BLaER1 (cell line): ENCODE measurements at regions not wholly inside any gene's neighbourhood (a gene's known extent, or its start where the extent isn't known, plus 50 kb on each side); places are given as distances from the start of the nearest gene placed in this dataset.

Source experiments
- H3K27ac ChIP-seq: shearing (Covaris generic); formaldehyde crosslinking; 2 replicates; pipeline ENCODE4 v1.8.1; 2022
- H3K27me3 ChIP-seq: shearing (Covaris generic); formaldehyde crosslinking; 2 replicates; pipeline ENCODE4 v1.8.1; 2022
- H3K36me3 ChIP-seq: shearing (Covaris generic); formaldehyde crosslinking; 2 replicates; pipeline ENCODE4 v1.8.1; 2022
- H3K4me1 ChIP-seq: shearing (Covaris generic); formaldehyde crosslinking; 2 replicates; pipeline ENCODE4 v1.8.1; 2022
- H3K4me2 ChIP-seq: shearing (Covaris generic); formaldehyde crosslinking; 2 replicates; pipeline ENCODE4 v1.8.1; 2022
- H3K4me3 ChIP-seq: shearing (Covaris generic); formaldehyde crosslinking; 2 replicates; pipeline ENCODE4 v1.8.1; 2022
- H3K9ac ChIP-seq: shearing (Covaris generic); formaldehyde crosslinking; 2 replicates; pipeline ENCODE4 v1.8.1; 2022
- H3K9me3 ChIP-seq: shearing (Covaris generic); formaldehyde crosslinking; 2 replicates; pipeline ENCODE4 v1.8.1; 2022
- H4K20me1 ChIP-seq: shearing (Covaris generic); formaldehyde crosslinking; 2 replicates; pipeline ENCODE4 v1.8.1; 2022
- Cebpa-rat ChIP-seq: shearing (Covaris generic); IDR thresholded peaks from 2 replicates; pipeline ENCODE4 v1.8.1; 2022

- Histone ChIP-seq H4K20me1 (no peaks in the 10 kb centered on the region), H3K9me3 (peaks cover 36% of the 10 kb centered on the region), H3K36me3 (no peaks in the 10 kb centered on the region), H3K27me3 (no peaks in the 10 kb centered on the region), H3K27ac (no peak overlapping the region), H3K4me1 (peaks cover 12% of the 10 kb centered on the region), H3K9ac (no peak overlapping the region), H3K4me3 (no peak overlapping the region), H3K4me2 (no peak overlapping the region)
- no peak for TF ChIP-seq Cebpa-rat
Observed at GRCh38 chr21:41624674-41625310, 116.8 kb upstream of the TMPRSS2 start.

GRCh38 chr21:41623945-41624344 lies 116.0 kb upstream of the TMPRSS2 start:
- H3K4me2 ChIP-seq = no peak overlapping the region
- peaks cover 28% of the 10 kb centered on the region for H3K9me3 ChIP-seq
- no peak for TF ChIP-seq Cebpa-rat
- no peaks in the 10 kb centered on the region for H3K27me3 ChIP-seq
- H3K4me3 ChIP-seq = no peak overlapping the region
- no peak overlapping the region for H3K9ac ChIP-seq
- no peaks in the 10 kb centered on the region for H3K36me3 ChIP-seq
- H4K20me1 ChIP-seq = no peaks in the 10 kb centered on the region
- H3K27ac ChIP-seq = no peak overlapping the region
- peaks cover 12% of the 10 kb centered on the region for H3K4me1 ChIP-seq

GRCh38 chr21:41622831-41623548 lies 115.0 kb upstream of the TMPRSS2 start:
- Histone ChIP-seq H3K27ac (no peak overlapping the region), H4K20me1 (no peaks in the 10 kb centered on the region)
- TF ChIP-seq Cebpa-rat = no peak

GRCh38 chr21:41622201-41622600 lies 114.2 kb upstream of the TMPRSS2 start:
- no peaks in the 10 kb centered on the region for H4K20me1 ChIP-seq
- H3K27me3 ChIP-seq = no peaks in the 10 kb centered on the region
- TF ChIP-seq Cebpa-rat = no peak
- H3K9me3 ChIP-seq = peaks cover 28% of the 10 kb centered on the region
- H3K27ac ChIP-seq = no peak overlapping the region
- peaks cover 12% of the 10 kb centered on the region for H3K4me1 ChIP-seq
- H3K36me3 ChIP-seq = no peaks in the 10 kb centered on the region
- H3K4me2 ChIP-seq = no peak overlapping the region
- H3K4me3 ChIP-seq = no peak overlapping the region
- no peak overlapping the region for H3K9ac ChIP-seq

More at GRCh38 chr21:41622831-41623548, 115.0 kb upstream of the TMPRSS2 start:
- Histone ChIP-seq H3K36me3 (no peaks in the 10 kb centered on the region), H3K4me3 (no peak overlapping the region), H3K9me3 (peaks cover 28% of the 10 kb centered on the region), H3K4me2 (peak overlapping the region; percentile 25), H3K4me1 (peaks cover 12% of the 10 kb centered on the region), H3K9ac (no peak overlapping the region), H3K27me3 (no peaks in the 10 kb centered on the region)

GRCh38 chr21:41621513-41621912 lies 113.6 kb upstream of the TMPRSS2 start:
- no peak overlapping the region for H3K9ac ChIP-seq

GRCh38 chr21:41620982-41621381 lies 113.0 kb upstream of the TMPRSS2 start:
- Histone ChIP-seq H3K9ac (no peak overlapping the region), H4K20me1 (no peaks in the 10 kb centered on the region), H3K4me3 (no peak overlapping the region), H3K27ac (no peak overlapping the region), H3K36me3 (no peaks in the 10 kb centered on the region), H3K27me3 (no peaks in the 10 kb centered on the region), H3K9me3 (peaks cover 28% of the 10 kb centered on the region), H3K4me1 (peaks cover 12% of the 10 kb centered on the region), H3K4me2 (no peak overlapping the region)
- TF ChIP-seq Cebpa-rat = no peak

More at GRCh38 chr21:41621513-41621912, 113.6 kb upstream of the TMPRSS2 start:
- no peak for TF ChIP-seq Cebpa-rat
- Histone ChIP-seq H3K27ac (no peak overlapping the region), H3K4me2 (no peak overlapping the region), H3K36me3 (no peaks in the 10 kb centered on the region), H4K20me1 (no peaks in the 10 kb centered on the region), H3K4me3 (no peak overlapping the region), H3K27me3 (no peaks in the 10 kb centered on the region), H3K9me3 (peaks cover 28% of the 10 kb centered on the region), H3K4me1 (peaks cover 12% of the 10 kb centered on the region)

GRCh38 chr21:41620541-41620940 lies 112.6 kb upstream of the TMPRSS2 start:
- Histone ChIP-seq H3K27ac (no peak overlapping the region), H3K4me2 (no peak overlapping the region; the same call in 1 of the 2 replicates), H3K4me1 (peaks cover 12% of the 10 kb centered on the region), H3K36me3 (no peaks in the 10 kb centered on the region), H3K4me3 (no peak overlapping the region), H4K20me1 (no peaks in the 10 kb centered on the region), H3K9ac (no peak overlapping the region), H3K27me3 (no peaks in the 10 kb centered on the region), H3K9me3 (peaks cover 28% of the 10 kb centered on the region)
- TF ChIP-seq Cebpa-rat = no peak

- H3K4me2 ChIP-seq = no peak overlapping the region
- H3K9ac ChIP-seq = no peak overlapping the region
- TF ChIP-seq Cebpa-rat = no peak
- no peaks in the 10 kb centered on the region for H3K36me3 ChIP-seq
- no peaks in the 10 kb centered on the region for H3K9me3 ChIP-seq
- peaks cover 5% of the 10 kb centered on the region; the same call in 1 of the 2 replicates for H3K4me1 ChIP-seq
- no peaks in the 10 kb centered on the region for H4K20me1 ChIP-seq
- H3K4me3 ChIP-seq = no peak overlapping the region
- no peak overlapping the region for H3K27ac ChIP-seq
- no peaks in the 10 kb centered on the region for H3K27me3 ChIP-seq
Observed at GRCh38 chr21:41616031-41616591, 108.2 kb upstream of the TMPRSS2 start.

- Histone ChIP-seq H3K4me1 (peaks cover 4% of the 10 kb centered on the region; the same call in 1 of the 2 replicates), H3K9me3 (no peaks in the 10 kb centered on the region), H3K4me2 (no peak overlapping the region), H3K36me3 (no peaks in the 10 kb centered on the region), H3K4me3 (no peak overlapping the region), H3K9ac (no peak overlapping the region), H4K20me1 (no peaks in the 10 kb centered on the region), H3K27ac (no peak overlapping the region), H3K27me3 (no peaks in the 10 kb centered on the region)
- TF ChIP-seq Cebpa-rat = no peak
Observed at GRCh38 chr21:41615613-41616012, 107.7 kb upstream of the TMPRSS2 start.

GRCh38 chr21:41614511-41614910 lies 106.6 kb upstream of the TMPRSS2 start:
- Histone ChIP-seq H3K27ac (no peak overlapping the region), H3K4me2 (no peak overlapping the region), H3K27me3 (no peaks in the 10 kb centered on the region), H3K4me1 (no peaks in the 10 kb centered on the region; the same call in 1 of the 2 replicates), H3K9me3 (no peaks in the 10 kb centered on the region), H3K9ac (no peak overlapping the region), H3K36me3 (no peaks in the 10 kb centered on the region), H3K4me3 (no peak overlapping the region), H4K20me1 (no peaks in the 10 kb centered on the region)
- no peak for TF ChIP-seq Cebpa-rat
